ENCODE measurements at regions not wholly inside any gene's neighbourhood (a gene's known extent, or its start where the extent isn't known, plus 50 kb on each side); places are given as distances from the start of the nearest gene placed in this dataset.

DNA sequence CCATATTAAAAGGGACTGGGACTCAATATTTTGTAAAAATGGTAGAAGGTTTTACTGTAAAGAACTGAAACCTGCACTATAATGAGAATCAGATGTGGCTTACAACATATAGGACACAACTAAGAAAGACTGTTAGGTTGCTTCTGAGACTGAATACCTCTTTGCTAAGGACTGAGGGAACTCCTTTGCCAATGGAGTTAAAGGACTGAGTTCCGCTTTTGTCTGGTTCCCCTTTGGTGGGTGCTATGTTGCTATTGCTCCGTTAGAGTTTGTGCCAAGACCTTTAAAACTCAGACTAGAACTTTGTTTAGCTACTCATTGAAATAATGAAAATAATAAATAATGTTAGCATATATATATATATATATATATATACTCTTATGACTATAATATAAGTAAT, 147.8 kb upstream of the KCNMB2 start:
- H3K9me3 ChIP-seq (replicated peaks): no peaks in the 10 kb centered on the region
- H3K27me3 ChIP-seq: no peaks in the 10 kb centered on the region
- H3K4me3 ChIP-seq: no peak overlapping the region
- H3K36me3 ChIP-seq: no peaks in the 10 kb centered on the region
- H3K4me1 ChIP-seq: peaks cover 11% of the 10 kb centered on the region
- H3K27ac ChIP-seq: no peak overlapping the region
- DNase-seq: no peak

DNA sequence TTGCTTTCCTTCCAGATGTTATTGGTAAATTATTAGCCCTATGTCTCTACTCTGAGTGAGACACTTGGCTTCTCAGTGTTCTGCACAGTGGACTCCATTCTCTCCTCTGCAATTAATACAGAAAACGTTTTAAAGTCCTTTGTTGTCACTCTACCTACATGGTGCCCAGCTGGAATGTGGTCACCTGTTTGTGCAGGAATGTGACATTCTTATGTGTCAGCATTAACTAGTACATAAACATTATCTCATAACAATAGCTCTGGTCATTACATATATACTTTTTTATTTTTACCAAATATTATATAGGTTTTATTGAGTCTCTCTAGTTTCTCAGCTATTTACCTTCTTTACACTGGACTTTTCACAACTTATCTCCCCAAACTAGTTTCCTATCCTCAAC, 147.0 kb upstream of the KCNMB2 start:
- no peaks in the 10 kb centered on the region for H3K27me3 ChIP-seq
- H3K4me1 ChIP-seq: peaks cover 9% of the 10 kb centered on the region
- H3K27ac ChIP-seq: no peak overlapping the region
- no peaks in the 10 kb centered on the region for H3K36me3 ChIP-seq
- DNase-seq: no peak
- no peak overlapping the region for H3K4me3 ChIP-seq
- no peaks in the 10 kb centered on the region for H3K9me3 ChIP-seq (replicated peaks)

DNA sequence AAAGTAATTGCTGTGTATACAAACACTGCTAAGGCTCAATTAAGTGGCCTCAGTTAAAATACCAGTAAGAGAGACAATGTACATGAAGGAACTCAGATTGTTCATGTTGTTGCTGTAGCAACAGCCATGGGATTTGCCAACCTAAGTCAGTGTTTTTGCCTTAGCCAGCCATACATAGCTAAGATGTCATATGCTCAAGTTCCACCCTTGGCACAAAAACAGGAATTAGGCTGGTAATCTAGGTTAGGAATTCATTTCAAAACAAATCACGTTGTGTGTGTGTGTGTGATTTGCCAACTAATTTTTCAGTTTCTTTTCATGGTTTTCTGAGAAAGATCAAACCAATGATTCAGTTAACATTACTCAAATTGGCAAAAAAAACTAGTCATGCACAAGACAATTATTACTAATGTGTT, 143.7 kb upstream of the KCNMB2 start:
- Histone ChIP-seq H3K27ac (no peak overlapping the region), H3K27me3 (no peaks in the 10 kb centered on the region), H3K4me1 (no peaks in the 10 kb centered on the region), H3K36me3 (no peaks in the 10 kb centered on the region), H3K4me3 (no peak overlapping the region), H3K9me3 (replicated peaks) (no peaks in the 10 kb centered on the region)
- DNase-seq: no peak

DNA sequence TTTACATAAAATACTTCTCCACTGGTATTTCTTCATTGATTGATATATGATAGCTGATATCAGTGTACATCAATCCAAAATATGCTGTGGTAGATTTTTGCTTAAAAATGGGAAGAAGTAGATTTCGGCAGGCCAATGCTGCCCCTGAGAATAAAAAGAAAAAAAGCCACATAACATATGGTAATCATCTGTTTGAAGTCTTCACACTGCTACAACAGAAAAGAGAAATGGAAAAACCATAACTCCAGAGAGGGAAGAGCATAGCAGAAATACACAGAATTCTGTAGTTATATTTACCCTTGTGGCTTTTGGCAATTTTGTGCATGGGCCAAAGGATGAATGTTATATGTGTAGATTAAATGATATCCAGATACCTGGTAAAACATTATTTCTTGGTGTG, 143.1 kb upstream of the KCNMB2 start:
- no peaks in the 10 kb centered on the region for H3K36me3 ChIP-seq
- no peaks in the 10 kb centered on the region for H3K9me3 ChIP-seq (replicated peaks)
- H3K4me1 ChIP-seq: no peaks in the 10 kb centered on the region
- no peak overlapping the region for H3K27ac ChIP-seq
- H3K27me3 ChIP-seq: no peaks in the 10 kb centered on the region
- no peak overlapping the region for H3K4me3 ChIP-seq
- no peak for DNase-seq

DNA sequence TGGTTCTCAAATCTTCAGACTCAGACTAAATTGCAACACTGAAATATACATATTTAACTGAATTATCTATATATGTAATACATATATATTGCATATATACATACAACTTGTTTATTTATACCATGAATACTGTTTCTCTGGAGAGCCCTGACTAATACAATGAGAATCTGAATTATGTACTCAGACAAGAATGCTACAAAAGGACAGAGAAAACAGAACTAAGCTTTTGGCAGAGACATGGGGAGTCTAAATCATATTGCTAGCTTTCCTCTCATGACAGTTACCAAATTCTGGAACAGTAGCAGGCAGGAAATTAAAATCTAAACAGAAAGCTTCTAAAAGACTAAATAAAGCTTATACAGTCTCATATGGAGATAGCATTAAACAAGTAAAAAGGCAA, 142.4 kb upstream of the KCNMB2 start:
- Histone ChIP-seq H3K36me3 (no peaks in the 10 kb centered on the region), H3K9me3 (replicated peaks) (no peaks in the 10 kb centered on the region), H3K27me3 (no peaks in the 10 kb centered on the region), H3K27ac (no peak overlapping the region), H3K4me1 (no peaks in the 10 kb centered on the region), H3K4me3 (no peak overlapping the region)
- no peak for DNase-seq

DNA sequence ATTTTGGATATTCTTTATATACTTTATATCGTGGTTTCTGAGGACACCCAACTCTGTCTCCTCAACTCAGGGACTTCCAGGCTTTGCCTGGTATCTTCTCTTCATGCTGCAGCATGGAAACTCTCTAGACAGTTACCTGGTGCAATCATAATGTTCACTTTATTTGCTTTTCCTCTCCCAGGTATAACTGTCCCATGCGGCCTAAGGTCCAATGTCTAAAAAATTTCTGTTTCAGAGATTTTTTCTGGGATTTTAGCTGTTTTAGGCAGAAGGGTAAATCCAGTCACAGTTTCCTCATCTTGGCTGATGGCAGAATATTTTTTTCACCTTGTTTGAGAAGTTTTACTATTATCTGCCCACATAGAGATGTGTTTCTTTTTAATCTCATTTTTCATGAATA, 139.9 kb upstream of the KCNMB2 start:
- Histone ChIP-seq H3K27ac (no peak overlapping the region), H3K4me1 (no peaks in the 10 kb centered on the region), H3K9me3 (replicated peaks) (no peaks in the 10 kb centered on the region), H3K4me3 (no peak overlapping the region), H3K27me3 (no peaks in the 10 kb centered on the region), H3K36me3 (no peaks in the 10 kb centered on the region)
- no peak for DNase-seq

DNA sequence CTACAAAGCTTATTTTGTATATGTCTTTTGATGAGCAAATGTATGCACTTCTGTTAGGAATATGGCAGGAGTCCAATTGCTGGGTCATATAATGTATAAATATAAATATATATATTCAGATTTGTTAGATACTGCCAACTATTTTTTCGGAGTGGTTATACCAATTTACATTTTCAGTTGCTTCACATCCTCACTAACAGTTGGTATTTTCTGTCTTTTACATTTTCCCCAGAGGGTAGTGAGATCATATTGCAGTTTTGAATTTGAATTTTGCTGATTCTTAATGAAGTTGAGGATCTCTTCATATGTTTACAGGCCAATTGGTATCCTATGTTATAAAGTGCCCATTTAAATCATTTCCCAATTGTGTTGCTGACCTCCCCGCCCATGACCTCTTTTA, 139.0 kb upstream of the KCNMB2 start:
- Histone ChIP-seq H3K4me3 (no peak overlapping the region), H3K36me3 (no peaks in the 10 kb centered on the region), H3K27ac (no peak overlapping the region), H3K4me1 (no peaks in the 10 kb centered on the region), H3K27me3 (no peaks in the 10 kb centered on the region), H3K9me3 (replicated peaks) (no peaks in the 10 kb centered on the region)
- DNase-seq: no peak

DNA sequence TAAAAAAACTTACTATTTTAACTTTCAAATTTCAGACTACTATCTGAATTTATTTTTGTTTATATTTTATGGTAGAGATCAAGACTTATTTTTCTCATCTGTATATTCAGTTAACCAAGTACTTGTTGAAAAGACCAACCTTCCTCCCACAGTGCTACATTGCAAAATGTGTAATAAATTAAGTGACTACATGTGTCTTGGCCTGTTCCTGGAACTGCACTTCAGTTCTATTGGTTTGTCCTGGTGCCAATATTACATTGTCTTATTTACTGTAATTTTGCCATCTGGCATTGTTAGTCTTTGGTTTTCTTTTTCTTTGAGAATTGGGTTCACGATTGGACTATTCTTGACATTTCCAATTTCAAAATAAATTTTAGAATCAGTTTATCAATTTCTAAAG, 138.4 kb upstream of the KCNMB2 start:
- Histone ChIP-seq H3K4me3 (no peak overlapping the region), H3K27ac (no peak overlapping the region), H3K9me3 (replicated peaks) (no peaks in the 10 kb centered on the region), H3K27me3 (no peaks in the 10 kb centered on the region), H3K36me3 (no peaks in the 10 kb centered on the region), H3K4me1 (no peaks in the 10 kb centered on the region)
- DNase-seq: no peak

DNA sequence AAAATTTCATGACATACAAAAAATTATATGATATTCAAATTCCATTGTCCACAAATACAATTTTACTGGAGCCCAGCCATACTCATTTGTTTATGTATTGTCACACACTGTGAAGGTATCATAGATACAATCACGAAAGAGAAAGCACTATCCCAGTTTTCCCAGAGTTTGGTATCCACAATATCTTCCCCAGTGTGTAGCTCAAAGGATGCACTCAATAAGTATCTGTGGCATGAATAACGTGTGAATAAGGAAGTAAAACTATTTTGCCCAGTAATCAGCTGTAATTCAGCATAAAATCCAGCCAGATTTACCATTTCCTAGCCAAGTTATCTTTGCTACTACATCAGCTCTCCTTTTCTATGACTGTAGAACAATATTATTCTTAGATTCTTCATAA, 131.3 kb upstream of the KCNMB2 start:
- H3K27me3 ChIP-seq: no peaks in the 10 kb centered on the region
- H3K27ac ChIP-seq: no peak overlapping the region
- H3K36me3 ChIP-seq: no peaks in the 10 kb centered on the region
- H3K4me3 ChIP-seq: no peak overlapping the region
- no peak for DNase-seq
- no peaks in the 10 kb centered on the region for H3K4me1 ChIP-seq
- H3K9me3 ChIP-seq (replicated peaks): no peaks in the 10 kb centered on the region

DNA sequence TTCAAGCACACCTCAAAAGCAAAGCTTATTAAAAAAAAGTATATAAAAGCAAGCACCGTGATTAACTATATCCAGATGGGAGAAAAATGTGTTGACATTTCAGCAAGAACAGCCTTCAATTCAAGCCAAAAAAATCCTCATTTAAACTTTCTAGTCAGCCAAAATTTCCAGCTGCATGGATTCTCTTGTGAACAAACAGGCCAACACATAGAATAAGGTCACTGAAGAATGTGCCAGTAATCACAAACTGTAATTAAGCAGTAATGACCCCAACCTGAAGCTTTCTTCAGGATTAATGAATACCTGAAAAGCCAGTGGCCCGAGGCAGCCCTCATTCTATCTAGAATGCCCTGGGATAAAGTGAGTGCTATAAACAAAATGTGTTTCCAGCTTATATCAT, 130.7 kb upstream of the KCNMB2 start:
- Histone ChIP-seq H3K36me3 (no peaks in the 10 kb centered on the region), H3K4me1 (no peaks in the 10 kb centered on the region), H3K9me3 (replicated peaks) (no peaks in the 10 kb centered on the region), H3K4me3 (no peak overlapping the region), H3K27me3 (no peaks in the 10 kb centered on the region), H3K27ac (no peak overlapping the region)
- DNase-seq: no peak

DNA sequence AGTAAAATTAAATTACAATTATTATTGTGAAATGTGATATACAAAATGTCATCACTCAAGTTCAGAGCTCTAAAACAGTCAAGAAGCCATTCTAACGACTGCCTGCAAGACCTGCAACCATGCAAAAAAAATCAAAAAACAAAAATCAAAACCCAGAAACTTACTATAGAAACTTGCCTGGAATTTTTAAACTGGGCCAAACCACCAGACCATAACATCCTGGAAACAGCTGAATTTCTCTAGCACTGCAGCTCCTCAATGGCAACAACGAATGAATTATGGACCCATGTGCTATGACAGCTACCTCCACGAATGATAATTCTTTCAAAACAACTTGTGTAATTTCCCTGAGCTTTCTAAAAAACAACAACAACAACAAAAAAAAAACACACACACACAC, 130.0 kb upstream of the KCNMB2 start:
- DNase-seq: no peak
- no peak overlapping the region for H3K27ac ChIP-seq
- no peaks in the 10 kb centered on the region for H3K36me3 ChIP-seq
- H3K9me3 ChIP-seq (replicated peaks): no peaks in the 10 kb centered on the region
- H3K4me1 ChIP-seq: no peaks in the 10 kb centered on the region
- no peak overlapping the region for H3K4me3 ChIP-seq
- no peaks in the 10 kb centered on the region for H3K27me3 ChIP-seq

DNA sequence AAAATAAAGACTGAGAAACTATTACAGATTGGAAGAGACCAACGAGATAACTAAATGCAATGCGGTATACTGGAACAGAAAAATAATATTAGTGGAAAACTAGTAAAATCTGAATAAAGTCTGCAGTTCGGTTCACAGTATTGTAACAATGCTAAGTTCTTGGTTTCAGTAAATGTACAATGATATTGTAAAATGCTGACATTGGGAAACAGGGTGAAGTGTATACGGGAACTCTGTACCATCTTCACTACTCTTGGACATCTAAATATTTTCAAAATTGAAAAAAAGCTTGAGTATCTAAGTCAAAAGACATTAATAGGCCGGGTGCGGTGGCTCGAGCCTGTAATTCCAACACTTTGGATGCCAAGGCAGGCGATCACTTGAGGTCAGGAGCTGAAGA, 120.9 kb upstream of the KCNMB2 start:
- no peaks in the 10 kb centered on the region for H3K27me3 ChIP-seq
- H3K27ac ChIP-seq: no peak overlapping the region
- H3K4me1 ChIP-seq: peaks cover 12% of the 10 kb centered on the region
- no peak for DNase-seq
- no peaks in the 10 kb centered on the region for H3K9me3 ChIP-seq (replicated peaks)
- H3K4me3 ChIP-seq: no peak overlapping the region
- H3K36me3 ChIP-seq: no peaks in the 10 kb centered on the region

DNA sequence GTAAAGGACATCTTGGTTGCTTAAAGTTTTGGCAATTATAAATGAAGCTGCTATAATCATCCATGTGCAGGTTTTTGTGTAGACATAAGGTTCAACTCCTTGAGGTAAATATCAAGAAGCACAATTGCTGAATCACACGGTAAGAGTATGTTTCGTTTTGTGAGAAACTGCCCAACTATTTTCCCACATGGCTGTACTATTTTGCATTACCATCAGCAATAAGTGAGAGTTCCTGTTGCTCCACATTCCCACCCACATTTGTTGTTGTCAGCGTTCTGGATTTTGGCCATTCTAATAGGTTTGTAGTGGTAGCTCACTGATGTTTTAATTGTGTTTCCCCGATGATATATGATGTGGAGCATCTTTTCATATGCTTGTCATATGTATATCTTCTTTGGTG, 118.5 kb upstream of the KCNMB2 start:
- Histone ChIP-seq H3K27me3 (no peaks in the 10 kb centered on the region), H3K36me3 (no peaks in the 10 kb centered on the region), H3K27ac (no peak overlapping the region), H3K9me3 (replicated peaks) (no peaks in the 10 kb centered on the region), H3K4me3 (no peak overlapping the region), H3K4me1 (peaks cover 16% of the 10 kb centered on the region)
- no peak for DNase-seq

DNA sequence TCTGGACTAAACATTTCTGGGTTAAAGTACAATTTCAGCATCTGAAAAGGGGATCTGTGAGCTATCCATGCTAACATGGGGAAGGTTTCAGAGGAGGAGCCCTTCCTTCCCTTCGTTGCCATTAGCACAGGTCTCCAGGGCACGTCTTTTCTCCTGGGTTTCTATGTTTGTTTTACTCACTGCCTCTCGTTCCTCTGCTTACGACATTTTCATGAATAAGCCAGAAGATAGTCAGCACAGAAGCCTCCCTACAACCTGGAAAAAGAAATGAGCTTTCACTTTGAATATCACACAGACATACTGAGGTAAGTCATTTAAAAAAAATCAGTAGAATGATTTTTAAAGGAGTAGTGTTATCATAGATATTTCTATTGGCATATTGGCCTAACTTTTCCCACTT, 117.2 kb upstream of the KCNMB2 start:
- peak overlapping the region; percentile 3; the same call in 1 of the 2 replicates for H3K27ac ChIP-seq
- no peaks in the 10 kb centered on the region for H3K27me3 ChIP-seq
- H3K4me1 ChIP-seq: peaks cover 16% of the 10 kb centered on the region
- no peaks in the 10 kb centered on the region for H3K9me3 ChIP-seq (replicated peaks)
- no peak overlapping the region for H3K4me3 ChIP-seq
- H3K36me3 ChIP-seq: no peaks in the 10 kb centered on the region
- no peak for DNase-seq

DNA sequence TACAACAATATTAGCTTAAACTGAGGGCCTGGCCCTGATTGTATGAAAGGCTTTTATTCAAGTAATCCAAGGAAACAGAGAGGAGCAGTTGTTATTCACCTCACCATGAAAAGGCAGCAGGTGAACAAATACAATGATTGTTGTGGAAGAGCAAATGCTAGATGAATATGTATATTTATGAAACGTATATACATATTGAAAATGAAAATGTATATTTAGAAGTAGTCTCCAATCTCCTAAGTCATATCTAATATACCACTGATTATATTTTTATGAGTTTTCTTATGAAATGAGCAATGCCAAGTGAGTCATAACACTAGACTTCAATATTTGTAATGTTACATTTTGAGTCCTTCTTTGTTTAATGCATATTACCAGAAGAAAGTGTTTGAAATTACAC, 116.2 kb upstream of the KCNMB2 start:
- Histone ChIP-seq H3K4me1 (peaks cover 16% of the 10 kb centered on the region), H3K27ac (peak overlapping the region; percentile 3; the same call in 1 of the 2 replicates), H3K27me3 (no peaks in the 10 kb centered on the region), H3K4me3 (no peak overlapping the region), H3K36me3 (no peaks in the 10 kb centered on the region), H3K9me3 (replicated peaks) (no peaks in the 10 kb centered on the region)
- DNase-seq: peak; percentile 6 to 55

DNA sequence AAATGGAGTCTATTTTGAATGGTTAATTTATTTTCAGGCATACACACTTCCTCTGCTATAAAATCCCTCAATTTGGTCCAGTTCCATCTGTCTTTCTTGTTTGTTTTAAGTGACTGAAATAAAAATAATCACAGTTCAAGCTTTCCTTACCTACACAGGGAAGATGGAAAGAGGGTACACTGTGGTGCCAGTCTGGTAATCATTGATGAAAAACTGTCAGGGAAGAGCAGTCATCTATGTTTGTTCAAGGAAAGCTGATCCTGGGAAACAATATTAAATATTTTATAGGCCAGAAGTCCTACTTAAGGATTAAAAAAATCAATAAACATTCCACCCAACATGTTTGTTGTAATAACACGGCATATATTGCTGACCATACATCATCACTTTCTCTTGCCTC, 115.2 kb upstream of the KCNMB2 start:
- Histone ChIP-seq H3K4me1 (peaks cover 16% of the 10 kb centered on the region), H3K27me3 (no peaks in the 10 kb centered on the region), H3K36me3 (no peaks in the 10 kb centered on the region), H3K9me3 (replicated peaks) (no peaks in the 10 kb centered on the region), H3K4me3 (no peak overlapping the region), H3K27ac (no peak overlapping the region)
- no peak for DNase-seq

DNA sequence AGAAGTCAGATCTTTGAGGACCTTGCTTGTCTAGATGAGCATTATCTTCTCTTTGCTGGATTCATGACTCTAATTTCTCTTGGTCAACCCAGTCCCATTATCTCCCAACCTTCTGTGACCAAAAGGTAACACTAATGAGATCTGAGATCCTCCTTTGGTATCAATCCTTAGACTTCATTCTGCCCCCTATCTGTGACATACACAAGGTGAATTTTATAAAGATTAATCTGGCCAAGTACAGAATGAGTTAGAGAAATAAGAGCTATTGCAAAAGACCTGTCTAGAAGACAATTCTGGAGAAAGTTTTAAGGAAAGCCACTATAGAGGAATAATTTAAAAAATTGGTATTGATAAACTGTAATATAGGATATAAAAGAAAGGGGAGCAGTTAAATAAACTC, 113.8 kb upstream of the KCNMB2 start:
- Histone ChIP-seq H3K36me3 (no peaks in the 10 kb centered on the region), H3K27ac (no peak overlapping the region), H3K9me3 (replicated peaks) (no peaks in the 10 kb centered on the region), H3K4me1 (peaks cover 16% of the 10 kb centered on the region), H3K27me3 (no peaks in the 10 kb centered on the region), H3K4me3 (no peak overlapping the region)
- no peak for DNase-seq
